Stimulated activated CD8-positive, alpha-beta memory T cell treated with anti-CD3 and anti-CD28 coated beads, Interleukin-4, amount 100 ng/mL, for 1 hour (primary cell): ENCODE measurements at regions not wholly inside any gene's neighbourhood (a gene's known extent, or its start where the extent isn't known, plus 50 kb on each side); places are given as distances from the start of the nearest gene placed in this dataset.
"Not testable (repeated sequence)": the region's sequence is repeated elsewhere in the genome, so short reads cannot be mapped to it uniquely, and the experiment has no call there.

Experiments
- DNase-seq, 2 donors: peaks; one replicate each; pipeline ENCODE4 v3.0.0-alpha.2; 2020; ENCODE audit warnings: low read depth in 2 of 2, low spot score in 1 of 2

GRCh38 chr2:56801214-56801613 lies 617.4 kb downstream of the CCDC85A start:
- no peak for DNase-seq

DNA sequence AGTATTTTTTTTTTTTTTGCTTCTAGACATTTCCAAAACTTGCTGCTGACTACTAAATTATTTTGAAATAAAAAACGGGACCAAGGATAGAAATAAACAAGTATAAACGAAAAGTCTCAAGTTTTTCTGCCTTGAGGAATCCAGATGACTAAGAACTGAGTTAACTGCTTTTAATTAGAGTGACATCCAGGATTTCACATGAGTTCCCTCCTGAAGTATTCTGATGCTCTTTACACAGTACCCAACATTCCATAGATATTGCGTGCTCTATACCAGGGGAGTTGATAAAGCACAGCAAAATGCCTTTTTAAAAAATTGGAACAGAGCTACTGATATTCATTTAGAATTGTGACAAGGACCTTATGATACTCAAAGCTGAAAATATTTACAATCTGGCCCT lies 618.0 kb downstream of the CCDC85A start:
- DNase-seq = no peak

- no peak for DNase-seq
These were observed 619.8 kb downstream of the CCDC85A start for GRCh38 chr2:56803596-56803995.

DNA sequence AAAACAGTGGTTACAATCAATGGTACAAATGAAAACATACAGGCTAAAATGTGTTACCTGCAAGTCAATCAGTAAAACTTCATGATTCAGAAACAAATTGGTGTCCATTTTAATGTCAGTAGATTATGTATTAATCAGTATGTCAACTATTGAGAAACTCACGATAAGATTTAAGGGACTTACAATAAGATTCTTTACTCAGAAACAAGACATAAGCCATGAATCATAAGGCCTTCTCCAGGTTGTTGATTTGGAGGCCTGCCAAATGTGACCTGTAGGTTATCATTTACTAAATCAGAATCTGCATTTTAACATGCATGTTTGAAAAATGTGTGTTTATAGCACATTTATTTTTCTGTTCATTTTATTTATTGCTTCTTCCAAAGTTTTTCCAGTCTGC lies 623.1 kb downstream of the CCDC85A start:
- no peak for DNase-seq

GRCh38 chr2:56807861-56808260 lies 624.1 kb downstream of the CCDC85A start:
- DNase-seq = no peak

GRCh38 chr2:56811401-56811800 lies 627.6 kb downstream of the CCDC85A start:
- no peak for DNase-seq

DNA sequence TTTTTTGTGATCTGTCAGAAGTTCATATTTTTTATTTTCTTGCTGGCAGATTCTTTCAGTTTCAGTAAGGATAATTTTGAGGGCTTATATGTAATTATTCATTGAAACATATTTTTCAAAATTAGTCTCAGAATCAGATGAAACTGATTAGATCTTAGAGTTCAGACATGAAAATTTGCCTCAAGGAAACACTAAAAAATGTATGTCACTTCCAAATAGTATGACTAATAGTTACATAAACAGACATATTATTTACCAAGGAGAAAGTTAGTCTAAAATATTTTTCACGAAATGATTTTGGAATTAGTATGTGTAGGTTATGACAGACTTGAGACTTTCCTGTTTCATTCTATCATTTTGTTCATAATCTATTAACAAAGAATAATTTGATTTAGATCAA lies 628.6 kb downstream of the CCDC85A start:
- no peak for DNase-seq

GRCh38 chr2:56813490-56813889 lies 629.7 kb downstream of the CCDC85A start:
- no peak for DNase-seq

DNA sequence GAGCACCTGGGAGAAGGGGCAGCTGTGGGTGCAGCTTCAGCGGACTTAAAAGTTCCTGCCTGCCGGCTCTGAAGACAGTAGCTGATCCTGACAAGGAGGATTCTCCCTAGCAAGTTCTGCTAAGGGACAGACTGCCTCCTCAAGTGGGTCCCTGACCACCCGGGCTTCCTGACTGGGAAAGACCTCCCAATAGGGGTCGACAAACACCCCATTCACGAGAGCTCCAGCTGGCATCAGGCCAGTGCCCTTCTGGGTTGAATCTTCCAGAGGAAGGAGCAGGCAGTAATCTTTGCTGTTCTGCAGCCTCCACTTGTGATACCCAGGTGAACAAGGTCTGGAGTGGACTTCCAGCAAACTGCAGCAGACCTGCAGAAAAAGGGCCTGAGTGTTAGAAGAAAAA lies 632.9 kb downstream of the CCDC85A start:
- no peak for DNase-seq

GRCh38 chr2:56831780-56832179 lies 648.0 kb downstream of the CCDC85A start:
- DNase-seq = no peak

- DNase-seq = no peak
These were observed 650.9 kb downstream of the CCDC85A start for GRCh38 chr2:56834686-56835085.

- DNase-seq = not testable (repeated sequence)
These were observed 656.2 kb downstream of the CCDC85A start for GRCh38 chr2:56840009-56840408.

GRCh38 chr2:56860991-56861390 lies 677.2 kb downstream of the CCDC85A start:
- DNase-seq = no peak

GRCh38 chr2:56871644-56872043 lies 687.9 kb downstream of the CCDC85A start:
- no peak for DNase-seq

- DNase-seq = no peak
These were observed 690.9 kb downstream of the CCDC85A start for GRCh38 chr2:56874717-56875116.

- DNase-seq = no peak
These were observed 705.9 kb downstream of the CCDC85A start for GRCh38 chr2:56889738-56890137.

- DNase-seq = no peak
These were observed 708.6 kb downstream of the CCDC85A start for GRCh38 chr2:56892382-56892781.

DNA sequence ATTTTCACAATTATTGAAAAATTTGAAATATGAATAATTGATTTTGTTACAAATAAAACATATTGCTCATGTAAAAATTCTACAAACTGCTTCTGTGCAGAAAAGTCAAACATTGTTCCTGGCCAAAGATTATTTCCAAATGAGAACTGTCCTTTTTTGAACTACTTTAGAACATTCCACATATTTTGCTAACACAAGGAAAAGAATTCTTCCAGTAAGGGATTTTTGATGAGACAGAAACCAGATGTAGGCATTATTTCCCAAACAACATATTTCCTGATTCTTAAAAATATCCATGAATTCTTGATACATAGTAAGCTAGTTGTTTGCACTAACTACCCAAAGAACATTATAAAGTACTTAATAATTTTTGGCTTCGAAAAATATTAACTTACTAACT lies 715.2 kb downstream of the CCDC85A start:
- no peak for DNase-seq

DNA sequence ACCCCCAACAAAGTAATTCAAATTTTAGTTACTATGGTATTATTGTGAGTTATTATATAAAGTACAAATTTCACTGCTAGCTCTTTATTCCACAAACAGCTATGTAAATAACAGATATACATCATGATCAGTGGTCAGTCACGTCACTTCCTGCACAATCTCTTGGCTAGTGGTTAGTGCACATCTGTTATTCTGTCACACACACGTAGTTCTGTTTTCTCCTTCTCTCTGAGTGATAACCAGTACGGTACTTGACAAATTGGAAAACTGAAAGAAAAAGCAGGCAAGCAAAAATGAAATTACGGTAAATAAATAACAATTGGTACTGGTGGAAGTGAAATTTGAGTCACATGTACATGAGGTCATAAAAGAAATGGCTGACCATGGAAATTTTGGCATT lies 728.7 kb downstream of the CCDC85A start:
- DNase-seq = no peak

DNA sequence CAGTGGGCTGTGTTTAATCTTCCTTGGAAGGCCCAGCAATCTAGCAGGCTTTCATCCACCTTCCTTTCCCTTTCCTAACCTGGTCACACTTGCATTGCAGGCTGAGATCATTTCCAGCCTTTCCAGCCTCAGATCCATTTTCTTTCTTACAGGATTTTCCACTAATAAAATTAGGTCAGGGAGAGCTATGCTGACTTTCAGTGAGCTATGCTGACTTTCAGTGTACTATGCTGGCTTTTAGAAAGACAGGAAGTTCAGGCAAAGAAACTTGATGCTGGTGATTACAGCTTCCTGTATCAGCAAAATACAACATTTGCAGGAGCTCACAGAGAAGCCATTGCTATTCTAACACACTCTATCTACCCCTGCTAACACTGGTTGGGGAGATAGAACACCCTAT lies 735.0 kb downstream of the CCDC85A start:
- DNase-seq = no peak

GRCh38 chr2:56933976-56934375 lies 750.2 kb downstream of the CCDC85A start:
- DNase-seq = no peak

GRCh38 chr2:56934866-56935265 lies 751.1 kb downstream of the CCDC85A start:
- DNase-seq = no peak

GRCh38 chr2:56940054-56940453 lies 756.3 kb downstream of the CCDC85A start:
- no peak for DNase-seq

DNA sequence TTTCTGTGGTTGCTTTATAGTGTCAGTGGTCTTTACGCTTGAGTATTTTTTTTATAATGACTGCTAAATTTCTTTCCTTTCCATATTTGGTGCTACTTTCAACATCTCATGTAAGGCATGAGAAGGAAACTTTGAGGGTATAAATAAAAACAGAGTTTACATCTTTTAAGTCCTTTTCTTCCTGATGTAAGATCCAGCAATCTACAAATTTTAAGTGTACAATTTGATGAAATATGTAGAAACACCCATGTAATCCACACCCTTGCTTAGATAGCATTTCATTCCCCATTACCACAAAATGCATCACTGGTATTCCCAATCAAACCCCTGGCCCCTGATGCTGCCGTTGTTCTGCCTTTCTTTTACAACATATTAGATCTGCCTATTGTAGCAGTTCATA lies 769.1 kb downstream of the CCDC85A start:
- no peak for DNase-seq
